ENCODE measurements at regions not wholly inside any gene's neighbourhood (a gene's known extent, or its start where the extent isn't known, plus 50 kb on each side); places are given as distances from the start of the nearest gene placed in this dataset.

DNA sequence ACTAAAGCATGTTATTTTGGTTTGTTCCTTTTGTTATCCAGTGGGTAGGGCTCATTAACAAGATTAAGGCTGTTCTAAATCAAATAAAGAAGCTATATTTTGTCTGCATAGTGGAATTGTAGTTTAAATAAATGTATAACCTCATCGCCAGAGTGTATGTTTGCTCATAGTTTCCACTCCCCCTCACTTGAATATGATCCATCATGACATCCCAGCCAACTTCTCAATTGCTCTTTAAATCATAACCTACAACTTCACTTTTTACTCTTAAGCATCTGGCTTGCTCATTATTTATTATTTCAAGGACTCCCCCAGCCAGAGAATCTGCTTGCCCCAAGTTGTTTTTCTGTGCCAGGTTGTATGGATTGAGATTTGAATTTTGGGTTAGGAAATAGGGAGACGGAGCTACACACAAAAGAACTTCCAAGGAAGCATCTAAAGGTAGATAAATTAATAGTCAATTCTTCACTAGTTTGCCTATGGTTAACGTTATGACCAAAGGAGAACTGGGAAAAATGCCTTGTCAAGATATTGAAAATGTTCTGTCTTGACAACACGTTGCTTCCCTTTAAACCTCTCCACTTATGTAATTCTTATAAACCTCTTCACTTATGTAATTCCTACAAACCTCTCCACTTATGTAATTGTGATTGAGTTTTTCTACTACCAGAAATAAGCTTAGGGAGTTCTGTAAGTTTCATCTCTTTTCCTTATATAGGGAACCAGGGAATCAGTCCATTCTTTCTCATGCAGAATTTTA is 55.4 kb upstream of the UPP2 start:
- Histone ChIP-seq H3K36me3 (ENCODE audit: insufficient read depth, low read length) (no peaks in the 10 kb centered on the region), H3K4me2 (ENCODE audit: insufficient read depth, low read length) (no peak overlapping the region), H3K9ac (ENCODE audit: low read depth, low read length) (no peak overlapping the region), H3K4me3 (ENCODE audit: low read depth in 1 of 2, low read length in 2 of 2) (no peak overlapping the region), H3K4me1 (ENCODE audit: insufficient read depth, low read length) (no peaks in the 10 kb centered on the region), H3K27me3 (ENCODE audit: insufficient read depth, low read length, poor library complexity) (no peaks in the 10 kb centered on the region), H3K79me2 (ENCODE audit: insufficient read depth, low read length) (no peaks in the 10 kb centered on the region), H2AFZ (ENCODE audit: low read depth, low read length) (no peak overlapping the region), H3K9me3 (ENCODE audit: insufficient read depth, low read length, severe bottlenecking) (no peaks in the 10 kb centered on the region), H4K20me1 (ENCODE audit: insufficient read depth, low read length) (no peaks in the 10 kb centered on the region), H3K27ac (ENCODE audit: low read length) (no peak overlapping the region)
- no peak for TF ChIP-seq EZH2 (IDR thresholded peaks at IDR 0.05; ENCODE audit: borderline replicate concordance, low read depth, low read length, severe bottlenecking)
- TF ChIP-seq, protein P1, sequence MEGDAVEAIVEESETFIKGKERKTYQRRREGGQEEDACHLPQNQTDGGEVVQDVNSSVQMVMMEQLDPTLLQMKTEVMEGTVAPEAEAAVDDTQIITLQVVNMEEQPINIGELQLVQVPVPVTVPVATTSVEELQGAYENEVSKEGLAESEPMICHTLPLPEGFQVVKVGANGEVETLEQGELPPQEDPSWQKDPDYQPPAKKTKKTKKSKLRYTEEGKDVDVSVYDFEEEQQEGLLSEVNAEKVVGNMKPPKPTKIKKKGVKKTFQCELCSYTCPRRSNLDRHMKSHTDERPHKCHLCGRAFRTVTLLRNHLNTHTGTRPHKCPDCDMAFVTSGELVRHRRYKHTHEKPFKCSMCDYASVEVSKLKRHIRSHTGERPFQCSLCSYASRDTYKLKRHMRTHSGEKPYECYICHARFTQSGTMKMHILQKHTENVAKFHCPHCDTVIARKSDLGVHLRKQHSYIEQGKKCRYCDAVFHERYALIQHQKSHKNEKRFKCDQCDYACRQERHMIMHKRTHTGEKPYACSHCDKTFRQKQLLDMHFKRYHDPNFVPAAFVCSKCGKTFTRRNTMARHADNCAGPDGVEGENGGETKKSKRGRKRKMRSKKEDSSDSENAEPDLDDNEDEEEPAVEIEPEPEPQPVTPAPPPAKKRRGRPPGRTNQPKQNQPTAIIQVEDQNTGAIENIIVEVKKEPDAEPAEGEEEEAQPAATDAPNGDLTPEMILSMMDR (IDR thresholded peaks at IDR 0.05; ENCODE audit: borderline replicate concordance, extremely low read depth, low read length, poor library complexity, severe bottlenecking), result no peak
- no peak for DNase-seq
- ATAC-seq (ENCODE audit: insufficient read depth, low read depth), result no peak

DNA sequence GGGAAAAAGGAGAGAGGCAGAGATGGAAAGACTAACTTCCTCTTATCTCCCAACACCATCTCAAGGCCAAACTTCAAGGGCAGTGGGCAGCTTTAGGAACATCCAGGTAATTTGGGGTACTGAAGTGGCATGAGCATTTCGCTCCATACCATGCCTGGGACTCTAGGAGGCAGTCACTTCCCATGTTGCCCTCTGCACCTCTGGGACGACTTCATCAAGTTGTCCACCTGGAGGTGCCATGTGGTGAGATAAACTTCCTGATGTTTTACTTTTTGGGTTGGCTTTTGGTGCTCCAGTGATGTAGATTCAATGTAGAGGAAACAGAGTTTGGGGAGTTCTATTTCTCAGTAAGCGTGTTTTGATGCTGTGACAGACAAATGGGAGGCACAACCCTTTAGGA is 56.3 kb upstream of the UPP2 start:
- Histone ChIP-seq H3K4me1 (ENCODE audit: insufficient read depth, low read length) (no peaks in the 10 kb centered on the region), H3K4me3 (ENCODE audit: low read depth in 1 of 2, low read length in 2 of 2) (no peak overlapping the region), H3K4me2 (ENCODE audit: insufficient read depth, low read length) (no peak overlapping the region), H3K36me3 (ENCODE audit: insufficient read depth, low read length) (no peaks in the 10 kb centered on the region), H4K20me1 (ENCODE audit: insufficient read depth, low read length) (no peaks in the 10 kb centered on the region), H2AFZ (ENCODE audit: low read depth, low read length) (no peak overlapping the region), H3K9ac (ENCODE audit: low read depth, low read length) (no peak overlapping the region), H3K27me3 (ENCODE audit: insufficient read depth, low read length, poor library complexity) (no peaks in the 10 kb centered on the region), H3K27ac (ENCODE audit: low read length) (no peak overlapping the region), H3K79me2 (ENCODE audit: insufficient read depth, low read length) (no peaks in the 10 kb centered on the region), H3K9me3 (ENCODE audit: insufficient read depth, low read length, severe bottlenecking) (no peaks in the 10 kb centered on the region)
- ATAC-seq (ENCODE audit: insufficient read depth, low read depth) (no peak), DNase-seq (no peak)
- TF ChIP-seq, protein P1 (IDR thresholded peaks at IDR 0.05; ENCODE audit: borderline replicate concordance, extremely low read depth, low read length, poor library complexity, severe bottlenecking), result no peak
- no peak for TF ChIP-seq EZH2 (IDR thresholded peaks at IDR 0.05; ENCODE audit: borderline replicate concordance, low read depth, low read length, severe bottlenecking)

DNA sequence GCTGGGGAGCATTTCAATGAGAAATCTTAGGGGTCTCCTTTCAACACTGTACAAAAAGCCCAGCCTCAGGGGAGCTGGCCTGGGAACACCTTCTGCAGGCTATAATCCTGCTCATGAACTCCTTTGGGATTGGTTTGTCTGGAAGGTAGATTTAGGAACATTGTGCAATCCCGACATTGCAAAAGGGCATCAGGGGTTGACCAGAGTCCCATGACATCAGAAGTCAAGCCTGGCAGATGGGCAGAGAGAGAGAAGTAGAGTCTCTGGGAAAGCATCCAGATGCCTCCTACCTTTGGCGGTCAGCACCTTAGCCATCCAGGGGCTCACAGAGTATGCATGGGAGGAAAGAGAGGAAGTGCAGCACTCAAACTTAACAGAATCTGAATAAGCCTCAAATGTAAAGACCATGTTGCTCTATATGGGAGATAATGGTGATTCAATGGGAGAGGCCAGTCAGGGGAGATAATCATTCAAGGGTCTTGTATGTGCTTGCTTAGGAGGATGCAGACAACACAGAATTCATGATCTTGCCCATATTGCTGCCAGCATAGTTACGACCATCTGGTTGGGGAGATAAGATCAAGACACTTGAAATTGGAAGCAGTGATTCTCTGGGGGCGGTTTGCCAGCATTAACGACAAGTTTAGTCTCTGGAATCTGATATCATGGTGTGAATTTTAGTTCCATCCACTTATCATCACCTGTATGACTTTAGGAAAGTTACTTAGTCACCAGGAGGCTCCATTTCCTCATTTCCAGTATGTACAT is 58.3 kb upstream of the UPP2 start:
- H3K27me3 ChIP-seq (ENCODE audit: insufficient read depth, low read length, poor library complexity), result peaks cover 3% of the 10 kb centered on the region
- TF ChIP-seq, protein P1 (IDR thresholded peaks at IDR 0.05; ENCODE audit: borderline replicate concordance, extremely low read depth, low read length, poor library complexity, severe bottlenecking), result no peak
- TF ChIP-seq EZH2 (IDR thresholded peaks at IDR 0.05; ENCODE audit: borderline replicate concordance, low read depth, low read length, severe bottlenecking), result no peak
- H3K4me2 ChIP-seq (ENCODE audit: insufficient read depth, low read length), result no peak overlapping the region
- no peak for ATAC-seq (ENCODE audit: insufficient read depth, low read depth)
- no peak overlapping the region for H3K4me3 ChIP-seq (ENCODE audit: low read depth in 1 of 2, low read length in 2 of 2)
- no peaks in the 10 kb centered on the region for H3K9me3 ChIP-seq (ENCODE audit: insufficient read depth, low read length, severe bottlenecking)
- no peak overlapping the region for H3K27ac ChIP-seq (ENCODE audit: low read length)
- H3K9ac ChIP-seq (ENCODE audit: low read depth, low read length), result no peak overlapping the region
- H2AFZ ChIP-seq (ENCODE audit: low read depth, low read length), result no peak overlapping the region
- no peaks in the 10 kb centered on the region for H3K36me3 ChIP-seq (ENCODE audit: insufficient read depth, low read length)
- H3K4me1 ChIP-seq (ENCODE audit: insufficient read depth, low read length), result no peaks in the 10 kb centered on the region
- no peak for DNase-seq
- no peaks in the 10 kb centered on the region for H4K20me1 ChIP-seq (ENCODE audit: insufficient read depth, low read length)
- H3K79me2 ChIP-seq (ENCODE audit: insufficient read depth, low read length), result no peaks in the 10 kb centered on the region

Data from DND-41 (cell line).